CD4-positive, alpha-beta T cell treated with Interleukin-12 subunit alpha and Interleukin-12 subunit beta, for 1 hour (primary cell): ENCODE measurements at regions not wholly inside any gene's neighbourhood (a gene's known extent, or its start where the extent isn't known, plus 50 kb on each side); places are given as distances from the start of the nearest gene placed in this dataset.

Experiments used
- DNase-seq: peaks from one replicate; pipeline ENCODE4 v3.0.0-alpha.2; 2020

- DNase-seq = no peak
Measured at GRCh38 chr9:78505546-78505945, 208.6 kb downstream of the PSAT1 start.

- DNase-seq = no peak
Measured at GRCh38 chr9:78507037-78507436, 210.1 kb downstream of the PSAT1 start.

GRCh38 chr9:78510035-78510434 lies 213.1 kb downstream of the PSAT1 start:
- no peak for DNase-seq

GRCh38 chr9:78515108-78515507 lies 218.2 kb downstream of the PSAT1 start:
- no peak for DNase-seq

- no peak for DNase-seq
Measured at GRCh38 chr9:78519786-78520185, 222.9 kb downstream of the PSAT1 start.

- no peak for DNase-seq
Measured at GRCh38 chr9:78521680-78522079, 224.8 kb downstream of the PSAT1 start.

GRCh38 chr9:78525986-78526560 lies 229.1 kb downstream of the PSAT1 start:
- no peak for DNase-seq

GRCh38 chr9:78533500-78533899 lies 236.6 kb downstream of the PSAT1 start:
- DNase-seq = no peak

GRCh38 chr9:78539188-78539587 lies 242.3 kb downstream of the PSAT1 start:
- no peak for DNase-seq

- no peak for DNase-seq
Measured at GRCh38 chr9:78539904-78540303, 243.0 kb downstream of the PSAT1 start.

- no peak for DNase-seq
Measured at GRCh38 chr9:78541868-78542443, 245.0 kb downstream of the PSAT1 start.

GRCh38 chr9:78542491-78543181 lies 245.7 kb downstream of the PSAT1 start:
- DNase-seq = no peak

- DNase-seq = no peak
Measured at GRCh38 chr9:78543353-78543752, 246.4 kb downstream of the PSAT1 start.

- no peak for DNase-seq
Measured at GRCh38 chr9:78544230-78544629, 247.3 kb downstream of the PSAT1 start.

- no peak for DNase-seq
Measured at GRCh38 chr9:78547831-78548230, 250.9 kb downstream of the PSAT1 start.

GRCh38 chr9:78548670-78549069 lies 251.7 kb downstream of the PSAT1 start:
- DNase-seq = no peak

- no peak for DNase-seq
Measured at GRCh38 chr9:78549711-78550110, 252.8 kb downstream of the PSAT1 start.

GRCh38 chr9:78552802-78553201 lies 255.9 kb downstream of the PSAT1 start:
- DNase-seq = no peak

- no peak for DNase-seq
Measured at GRCh38 chr9:78557540-78557939, 260.6 kb downstream of the PSAT1 start.

GRCh38 chr9:78559449-78559885 lies 262.5 kb downstream of the PSAT1 start:
- no peak for DNase-seq

- DNase-seq = no peak
Measured at GRCh38 chr9:78562021-78562420, 265.1 kb downstream of the PSAT1 start.

- DNase-seq = no peak
Measured at GRCh38 chr9:78563269-78563668, 266.3 kb downstream of the PSAT1 start.

- no peak for DNase-seq
Measured at GRCh38 chr9:78565481-78565880, 268.6 kb downstream of the PSAT1 start.

- DNase-seq = no peak
Measured at GRCh38 chr9:78566521-78566920, 269.6 kb downstream of the PSAT1 start.
